IMR-90 (cell line): ENCODE measurements at regions not wholly inside any gene's neighbourhood (a gene's known extent, or its start where the extent isn't known, plus 50 kb on each side); places are given as distances from the start of the nearest gene placed in this dataset.
A peak's percentile ranks its signal among the peaks of the same experiment; 100 is the strongest.

Experiments used
- ATAC-seq: fragments of 200-7000 bp; cut with Tn5 transposase; 2 replicates; pipeline ENCODE4 v1.9.1; 2020; ENCODE audit warnings: low read depth, mild to moderate bottlenecking, moderate library complexity
- BruUV-seq: library from RNA; stranded (reverse); fragments of 400-500 nt; replicated peaks from 2 replicates; lab custom pipeline; 2021; lab: Mats Ljungman, UMichigan
- CTCF ChIA-PET: fragments of 300-600 bp; formaldehyde crosslinking; extraction: SDS; loops from one replicate; lab custom pipeline; 2021; ENCODE audit warnings: antibody characterized with exemption; lab: Yijun Ruan, JAX
- POLR2A ChIA-PET: fragments of 300-600 bp; sonication (Branson Sonifier 250); formaldehyde crosslinking; loops from one replicate; lab custom pipeline; 2022; ENCODE audit warnings: antibody characterized with exemption; ENCODE audit not compliant: unreplicated experiment; lab: Charles Lee
- DNase-seq: peaks from one replicate; pipeline ENCODE4 v3.0.0; 2013
- H2AFZ ChIP-seq: replicated peaks from 2 replicates; pipeline ENCODE3; 2013; ENCODE audit warnings: low read length, mild to moderate bottlenecking; ENCODE audit not compliant: poor library complexity
- H2AK5ac ChIP-seq: 2 replicates; pipeline ENCODE4 v1.6.1; 2013; ENCODE audit warnings: low read depth, low read length, inconsistent platforms
- H2AK9ac ChIP-seq: replicated peaks from 2 replicates; pipeline ENCODE3; 2013; ENCODE audit warnings: mild to moderate bottlenecking, low read depth, low read length, moderate library complexity; ENCODE audit not compliant: poor library complexity
- H2BK120ac ChIP-seq: 2 replicates; pipeline ENCODE4 v1.6.1; 2013; ENCODE audit warnings: low read depth, low read length, inconsistent platforms
- H2BK15ac ChIP-seq: 3 replicates; pipeline ENCODE4 v1.6.1; 2013; ENCODE audit warnings: low read depth, low read length, inconsistent platforms
- H2BK20ac ChIP-seq: 2 replicates; pipeline ENCODE4 v1.6.1; 2013; ENCODE audit warnings: low read depth, mild to moderate bottlenecking, inconsistent platforms, low read length, moderate library complexity
- H2BK5ac ChIP-seq: 2 replicates; pipeline ENCODE4 v1.6.1; 2013; ENCODE audit warnings: mild to moderate bottlenecking, low read depth, low read length, inconsistent platforms; ENCODE audit not compliant: poor library complexity, severe bottlenecking
- H3K14ac ChIP-seq: replicated peaks from 2 replicates; pipeline ENCODE4 v1.6.1; 2013; ENCODE audit warnings: low read depth, low read length, inconsistent platforms
- H3K18ac ChIP-seq: 2 replicates; pipeline ENCODE4 v1.6.1; 2013; ENCODE audit warnings: low read depth, low read length, control low read depth
- H3K23ac ChIP-seq: 2 replicates; pipeline ENCODE4 v1.6.1; 2013; ENCODE audit warnings: low read depth, low read length, inconsistent platforms
- H3K27ac ChIP-seq: 2 replicates; pipeline ENCODE4 v1.5.1; 2013; ENCODE audit warnings: mild to moderate bottlenecking, control low read depth, low read length; ENCODE audit not compliant: insufficient read depth
- H3K27me3 ChIP-seq: 2 replicates; pipeline ENCODE4 v1.6.1; 2013; ENCODE audit warnings: low read length; ENCODE audit not compliant: control insufficient read depth, insufficient read depth
- H3K36me3 ChIP-seq: 2 replicates; pipeline ENCODE4 v1.6.1; 2013; ENCODE audit warnings: low read length, mixed read lengths; ENCODE audit not compliant: control insufficient read depth, insufficient read depth
- H3K4ac ChIP-seq: 2 replicates; pipeline ENCODE4 v1.6.1; 2013; ENCODE audit warnings: low read depth, low read length, inconsistent platforms
- H3K4me1 ChIP-seq: 2 replicates; pipeline ENCODE4 v1.6.1; 2013; ENCODE audit warnings: low read length, mixed read lengths; ENCODE audit not compliant: control insufficient read depth, insufficient read depth
- H3K4me2 ChIP-seq: 2 replicates; pipeline ENCODE4 v1.6.1; 2013; ENCODE audit warnings: low read depth, mild to moderate bottlenecking, control low read depth, low read length, moderate library complexity
- H3K4me3 ChIP-seq: 2 replicates; pipeline ENCODE4 v1.5.1; 2013; ENCODE audit warnings: low read depth, mild to moderate bottlenecking, control low read depth, low read length, moderate library complexity; ENCODE audit not compliant: insufficient read depth
- H3K56ac ChIP-seq: 2 replicates; pipeline ENCODE4 v1.6.1; 2013; ENCODE audit warnings: low read length, inconsistent platforms; ENCODE audit not compliant: insufficient read depth; ENCODE audit errors: extremely low read depth
- H3K79me1 ChIP-seq, 2 experiments: 2 replicates each; pipeline ENCODE4 v1.6.1; 2013; ENCODE audit warnings: low read length in 2 of 2, inconsistent platforms in 1 of 2, low read depth in 1 of 2
- H3K9ac ChIP-seq: 2 replicates; pipeline ENCODE4 v1.6.1; 2013; ENCODE audit warnings: low read depth, low read length, control low read depth
- H3K9me1 ChIP-seq: 2 replicates; pipeline ENCODE4 v1.6.1; 2013; ENCODE audit warnings: low read length, inconsistent platforms; ENCODE audit not compliant: insufficient read depth
- H3K9me3 ChIP-seq: 2 replicates; pipeline ENCODE4 v1.6.1; 2013; ENCODE audit warnings: low read length; ENCODE audit not compliant: control insufficient read depth, insufficient read depth
- H4K20me1 ChIP-seq: 2 replicates; pipeline ENCODE4 v1.6.1; 2013; ENCODE audit warnings: low read length, inconsistent platforms; ENCODE audit not compliant: insufficient read depth
- H4K5ac ChIP-seq: 2 replicates; pipeline ENCODE4 v1.6.1; 2013; ENCODE audit warnings: mild to moderate bottlenecking, low read depth, low read length, control low read depth
- H4K8ac ChIP-seq, 2 experiments: 2 replicates each; pipeline ENCODE4 v1.6.1; 2013; ENCODE audit warnings: low read depth in 2 of 2, low read length in 2 of 2, control low read depth in 1 of 2, inconsistent platforms in 1 of 2
- H4K91ac ChIP-seq: 2 replicates; pipeline ENCODE4 v1.6.1; 2013; ENCODE audit warnings: low read depth, low read length, inconsistent platforms; ENCODE audit not compliant: insufficient read depth
- ELK1 ChIP-seq: fragments of 150-350 bp; IDR thresholded peaks from 2 replicates; pipeline ENCODE4 v1.6.1; 2016; ENCODE audit warnings: low read depth, mild to moderate bottlenecking, low read length, moderate library complexity, borderline replicate concordance
- WGBS, 2 experiments: methylation state at CpG; one replicate each; pipeline versions ENCODE4 v1.1.5 to v1.1.7; 2013; ENCODE audit warnings: missing lambda C conversion rate in 2 of 2; ENCODE audit not compliant: insufficient read length in 1 of 2; ENCODE audit errors: extremely low coverage in 2 of 2; 5-methylcytosine and 5-hydroxymethylcytosine counted together
- dilution Hi-C: fragments of 300-500 bp; cut with HindIII; formaldehyde crosslinking; loops from one replicate; pipeline ENCODE4 v1.14.3; 2018; ENCODE audit warnings: low sequenced_read_pairs; ENCODE audit not compliant: unreplicated experiment
- in situ Hi-C: fragments of 300-500 bp; cut with MboI; formaldehyde crosslinking; loops from 3 replicates; pipeline ENCODE4 v1.14.3; 2019; ENCODE audit warnings: low sequenced_read_pairs, inconsistent platforms, mixed read lengths
- intact Hi-C: fragments of 100-400 bp; cut with micrococcal nuclease; formaldehyde crosslinking; loops from 2 replicates; pipeline ENCODE4 v1.10.0; 2022

- Histone ChIP-seq H3K27me3 (no peaks in the 10 kb centered on the region), H3K9ac (no peak overlapping the region), H2BK120ac (no peak overlapping the region), H4K91ac (no peak overlapping the region), H3K4me1 (peaks cover 5% of the 10 kb centered on the region), H3K4ac (no peak overlapping the region), H2BK15ac (no peak overlapping the region), H3K9me3 (no peaks in the 10 kb centered on the region), H2AFZ (no peak overlapping the region), H4K8ac (no peak overlapping the region), H2BK20ac (no peak overlapping the region), H3K18ac (no peak overlapping the region), H3K56ac (no peak overlapping the region), H3K4me3 (no peak overlapping the region), H2AK9ac (no peak overlapping the region), H3K36me3 (no peaks in the 10 kb centered on the region), H3K4me2 (no peak overlapping the region), H4K5ac (no peak overlapping the region), H3K79me1 (no peaks in the 10 kb centered on the region), H2BK5ac (no peak overlapping the region), H3K9me1 (0 out of 2 replicates have a peak, but pooled peaks cover under 1% of the 10 kb centered on the region), H3K23ac (no peak overlapping the region), H2AK5ac (no peak overlapping the region), H4K20me1 (no peaks in the 10 kb centered on the region), H3K27ac (no peak overlapping the region), H3K14ac (no peak overlapping the region)
- in situ Hi-C loops = no loop called here
- dilution Hi-C loops = no loop called here
- intact Hi-C loops = no loop called here
- ATAC-seq = no peak
- ChIA-PET CTCF (no interaction called here), POLR2A (no interaction called here)
- TF ChIP-seq ELK1 = no peak
- WGBS, 2 experiments = no CpG with 5 or more reads among the region's 2 CpGs
- no TSS peak for BruUV-seq
- peak; percentile 24 for DNase-seq
These were observed 458.6 kb downstream of the NR2F1-AS1 start for GRCh38 chr5:93122446-93122845.
